ENCODE measurements at regions not wholly inside any gene's neighbourhood (a gene's known extent, or its start where the extent isn't known, plus 50 kb on each side); places are given as distances from the start of the nearest gene placed in this dataset.
"Not testable (repeated sequence)": the region's sequence is repeated elsewhere in the genome, so short reads cannot be mapped to it uniquely, and the experiment has no call there.

GRCh38 chr7:85274454-85274853 is 87.6 kb upstream of the SEMA3D start:
- DNase-seq (ENCODE audit: low read depth), result no peak
- no peak overlapping the region for H3K4me3 ChIP-seq (ENCODE audit: control insufficient read depth, low read depth, low read length)
- TF ChIP-seq CTCF (IDR thresholded peaks at IDR 0.05; ENCODE audit: control insufficient read depth, insufficient read depth, low read depth, low read length, missing control alignments), result no peak

GRCh38 chr7:85262891-85263290 is 76.0 kb upstream of the SEMA3D start:
- no peak for DNase-seq (ENCODE audit: low read depth)
- no peak overlapping the region for H3K4me3 ChIP-seq (ENCODE audit: control insufficient read depth, low read depth, low read length)
- TF ChIP-seq CTCF (IDR thresholded peaks at IDR 0.05; ENCODE audit: control insufficient read depth, insufficient read depth, low read depth, low read length, missing control alignments), result no peak

- DNase-seq (ENCODE audit: low read depth), result no peak
- no peak overlapping the region for H3K4me3 ChIP-seq (ENCODE audit: control insufficient read depth, low read depth, low read length)
- TF ChIP-seq CTCF (IDR thresholded peaks at IDR 0.05; ENCODE audit: control insufficient read depth, insufficient read depth, low read depth, low read length, missing control alignments), result no peak
Observed at GRCh38 chr7:85261336-85261735, 74.5 kb upstream of the SEMA3D start.

- not testable (repeated sequence) for H3K4me3 ChIP-seq (ENCODE audit: control insufficient read depth, low read depth, low read length); DNase-seq (ENCODE audit: low read depth)
Observed at GRCh38 chr7:85249787-85250186, 62.9 kb upstream of the SEMA3D start.

- no peak for TF ChIP-seq CTCF (IDR thresholded peaks at IDR 0.05; ENCODE audit: control insufficient read depth, insufficient read depth, low read depth, low read length, missing control alignments)
- no peak for DNase-seq (ENCODE audit: low read depth)
- no peak overlapping the region for H3K4me3 ChIP-seq (ENCODE audit: control insufficient read depth, low read depth, low read length)
Observed at GRCh38 chr7:85239109-85239508, 52.3 kb upstream of the SEMA3D start.

- no peak overlapping the region for H3K4me3 ChIP-seq (ENCODE audit: control insufficient read depth, low read depth, low read length)
- no peak for TF ChIP-seq CTCF (IDR thresholded peaks at IDR 0.05; ENCODE audit: control insufficient read depth, insufficient read depth, low read depth, low read length, missing control alignments)
- DNase-seq (ENCODE audit: low read depth), result no peak
Observed at GRCh38 chr7:85237721-85238120, 50.9 kb upstream of the SEMA3D start.
